ENCODE measurements at regions not wholly inside any gene's neighbourhood (a gene's known extent, or its start where the extent isn't known, plus 50 kb on each side); places are given as distances from the start of the nearest gene placed in this dataset.
"Not testable (repeated sequence)": the region's sequence is repeated elsewhere in the genome, so short reads cannot be mapped to it uniquely, and the experiment has no call there.

- DNase-seq (ENCODE audit: low read depth, low spot score); H3K4me3 ChIP-seq (ENCODE audit: low read depth, low read length); H3K27me3 ChIP-seq (ENCODE audit: control insufficient read depth, insufficient read depth, low read length); H3K27ac ChIP-seq (ENCODE audit: low read depth, low read length); H3K9me3 ChIP-seq (ENCODE audit: control insufficient read depth, insufficient read depth, low read length); CTCF ChIA-PET; POLR2A ChIA-PET: not testable (repeated sequence)
These were observed 125.3 kb upstream of the PJA2 start for GRCh38 chr5:109535090-109535489.

- CTCF ChIA-PET = no interaction called here
- POLR2A ChIA-PET = no interaction called here
These were observed 124.0 kb upstream of the PJA2 start for GRCh38 chr5:109533751-109534272.

GRCh38 chr5:109532773-109533364 lies 123.1 kb upstream of the PJA2 start:
- Histone ChIP-seq H3K4me3 (ENCODE audit: low read depth, low read length) (no peak overlapping the region), H3K27ac (ENCODE audit: low read depth, low read length) (no peak overlapping the region), H3K9me3 (ENCODE audit: control insufficient read depth, insufficient read depth, low read length) (no peaks in the 10 kb centered on the region), H3K27me3 (ENCODE audit: control insufficient read depth, insufficient read depth, low read length) (no peaks in the 10 kb centered on the region)
- POLR2A ChIA-PET = interaction anchor here (0.5 kb wide), 1 partner anchor 113 kb away, joined by 9 read pairs; no protein-coding TSS in a partner anchor
- TF ChIP-seq, protein P1, sequence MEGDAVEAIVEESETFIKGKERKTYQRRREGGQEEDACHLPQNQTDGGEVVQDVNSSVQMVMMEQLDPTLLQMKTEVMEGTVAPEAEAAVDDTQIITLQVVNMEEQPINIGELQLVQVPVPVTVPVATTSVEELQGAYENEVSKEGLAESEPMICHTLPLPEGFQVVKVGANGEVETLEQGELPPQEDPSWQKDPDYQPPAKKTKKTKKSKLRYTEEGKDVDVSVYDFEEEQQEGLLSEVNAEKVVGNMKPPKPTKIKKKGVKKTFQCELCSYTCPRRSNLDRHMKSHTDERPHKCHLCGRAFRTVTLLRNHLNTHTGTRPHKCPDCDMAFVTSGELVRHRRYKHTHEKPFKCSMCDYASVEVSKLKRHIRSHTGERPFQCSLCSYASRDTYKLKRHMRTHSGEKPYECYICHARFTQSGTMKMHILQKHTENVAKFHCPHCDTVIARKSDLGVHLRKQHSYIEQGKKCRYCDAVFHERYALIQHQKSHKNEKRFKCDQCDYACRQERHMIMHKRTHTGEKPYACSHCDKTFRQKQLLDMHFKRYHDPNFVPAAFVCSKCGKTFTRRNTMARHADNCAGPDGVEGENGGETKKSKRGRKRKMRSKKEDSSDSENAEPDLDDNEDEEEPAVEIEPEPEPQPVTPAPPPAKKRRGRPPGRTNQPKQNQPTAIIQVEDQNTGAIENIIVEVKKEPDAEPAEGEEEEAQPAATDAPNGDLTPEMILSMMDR (IDR thresholded peaks at IDR 0.05; ENCODE audit: low read depth, low read length) = no peak
- CTCF ChIA-PET = no interaction called here
- no peak for DNase-seq (ENCODE audit: low read depth, low spot score)

More at GRCh38 chr5:109533751-109534272, 124.0 kb upstream of the PJA2 start:
- TF ChIP-seq, protein P1 (IDR thresholded peaks at IDR 0.05; ENCODE audit: low read depth, low read length) = no peak
- DNase-seq (ENCODE audit: low read depth, low spot score) = no peak
- Histone ChIP-seq H3K27me3 (ENCODE audit: control insufficient read depth, insufficient read depth, low read length) (no peaks in the 10 kb centered on the region), H3K9me3 (ENCODE audit: control insufficient read depth, insufficient read depth, low read length) (no peaks in the 10 kb centered on the region), H3K27ac (ENCODE audit: low read depth, low read length) (no peak overlapping the region), H3K4me3 (ENCODE audit: low read depth, low read length) (no peak overlapping the region)

DNA sequence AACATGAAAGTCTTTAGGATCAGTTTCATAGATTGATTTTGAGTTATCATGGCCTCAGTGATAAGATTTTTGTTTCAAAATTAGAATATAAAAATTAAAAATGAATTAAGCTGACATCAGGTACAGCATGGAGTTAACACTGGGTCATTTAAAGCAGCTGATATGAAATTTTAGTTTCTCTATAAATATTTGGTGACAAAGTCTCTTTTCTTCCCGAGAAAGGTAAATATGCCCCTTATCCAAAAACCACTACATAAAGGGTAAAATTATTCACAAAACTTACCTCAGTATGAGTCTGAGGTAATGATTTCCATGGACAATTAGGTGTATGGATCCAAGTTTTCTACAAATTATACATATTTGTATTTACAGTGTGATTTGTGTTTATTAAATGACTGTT lies 121.5 kb upstream of the PJA2 start:
- H3K4me3 ChIP-seq (ENCODE audit: low read depth, low read length) = no peak overlapping the region
- CTCF ChIA-PET = no interaction called here
- POLR2A ChIA-PET = no interaction called here
- H3K9me3 ChIP-seq (ENCODE audit: control insufficient read depth, insufficient read depth, low read length) = no peaks in the 10 kb centered on the region
- H3K27me3 ChIP-seq (ENCODE audit: control insufficient read depth, insufficient read depth, low read length) = no peaks in the 10 kb centered on the region
- DNase-seq (ENCODE audit: low read depth, low spot score) = no peak
- TF ChIP-seq, protein P1 (IDR thresholded peaks at IDR 0.05; ENCODE audit: low read depth, low read length) = no peak
- no peak overlapping the region for H3K27ac ChIP-seq (ENCODE audit: low read depth, low read length)

GRCh38 chr5:109529987-109530386 lies 120.2 kb upstream of the PJA2 start:
- TF ChIP-seq, protein P1 (IDR thresholded peaks at IDR 0.05; ENCODE audit: low read depth, low read length) = no peak
- CTCF ChIA-PET = no interaction called here
- Histone ChIP-seq H3K4me3 (ENCODE audit: low read depth, low read length) (no peak overlapping the region), H3K9me3 (ENCODE audit: control insufficient read depth, insufficient read depth, low read length) (no peaks in the 10 kb centered on the region), H3K27ac (ENCODE audit: low read depth, low read length) (no peak overlapping the region), H3K27me3 (ENCODE audit: control insufficient read depth, insufficient read depth, low read length) (no peaks in the 10 kb centered on the region)
- POLR2A ChIA-PET = no interaction called here
- DNase-seq (ENCODE audit: low read depth, low spot score) = no peak
